Fibroblast of pulmonary artery (primary cell): ENCODE measurements at regions not wholly inside any gene's neighbourhood (a gene's known extent, or its start where the extent isn't known, plus 50 kb on each side); places are given as distances from the start of the nearest gene placed in this dataset.

Source experiments
- DNase-seq: peaks from one replicate; pipeline ENCODE4 v3.0.0-alpha.2; 2010; ENCODE audit warnings: low read depth
- H3K4me3 ChIP-seq: replicated peaks from 2 replicates; pipeline ENCODE4 v1.5.1; 2011; ENCODE audit warnings: low read depth, mild to moderate bottlenecking, control low read depth, low read length, moderate library complexity
- TF ChIP-seq, protein P1 (sequence below): IDR thresholded peaks from 2 replicates; pipeline ENCODE4 v1.5.1; 2011; ENCODE audit warnings: mild to moderate bottlenecking, control low read depth, low read length, inconsistent platforms; ENCODE audit errors: missing control alignments

DNA sequence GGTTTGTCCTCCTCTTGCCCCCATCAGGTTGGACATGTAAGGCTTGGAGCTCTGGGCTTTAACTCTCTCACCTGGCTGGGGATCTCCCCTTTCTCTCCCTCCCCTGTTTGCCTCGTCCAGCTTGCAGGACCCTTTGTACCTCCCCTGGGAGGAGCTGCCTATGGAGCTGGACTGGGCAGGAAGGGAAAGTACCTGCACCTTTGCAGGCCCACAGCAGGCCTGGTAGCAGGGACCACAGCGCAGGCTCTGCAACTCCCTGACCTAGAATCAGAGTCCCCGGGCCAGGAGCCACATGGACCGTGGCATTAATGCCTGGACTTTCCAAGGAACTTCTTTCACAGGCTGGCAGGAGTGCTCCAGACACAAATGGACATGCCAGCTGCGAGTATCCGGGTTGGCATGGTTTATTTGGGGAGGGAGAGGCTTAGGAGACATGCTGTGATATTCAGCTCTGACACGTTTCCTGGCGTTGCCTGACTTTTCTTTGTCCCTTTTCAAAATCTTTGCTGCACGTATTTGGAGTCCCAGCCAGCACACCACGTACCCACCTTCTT lies 268.5 kb upstream of the EXOC2 start:
- no peak overlapping the region for H3K4me3 ChIP-seq
- TF ChIP-seq, protein P1, sequence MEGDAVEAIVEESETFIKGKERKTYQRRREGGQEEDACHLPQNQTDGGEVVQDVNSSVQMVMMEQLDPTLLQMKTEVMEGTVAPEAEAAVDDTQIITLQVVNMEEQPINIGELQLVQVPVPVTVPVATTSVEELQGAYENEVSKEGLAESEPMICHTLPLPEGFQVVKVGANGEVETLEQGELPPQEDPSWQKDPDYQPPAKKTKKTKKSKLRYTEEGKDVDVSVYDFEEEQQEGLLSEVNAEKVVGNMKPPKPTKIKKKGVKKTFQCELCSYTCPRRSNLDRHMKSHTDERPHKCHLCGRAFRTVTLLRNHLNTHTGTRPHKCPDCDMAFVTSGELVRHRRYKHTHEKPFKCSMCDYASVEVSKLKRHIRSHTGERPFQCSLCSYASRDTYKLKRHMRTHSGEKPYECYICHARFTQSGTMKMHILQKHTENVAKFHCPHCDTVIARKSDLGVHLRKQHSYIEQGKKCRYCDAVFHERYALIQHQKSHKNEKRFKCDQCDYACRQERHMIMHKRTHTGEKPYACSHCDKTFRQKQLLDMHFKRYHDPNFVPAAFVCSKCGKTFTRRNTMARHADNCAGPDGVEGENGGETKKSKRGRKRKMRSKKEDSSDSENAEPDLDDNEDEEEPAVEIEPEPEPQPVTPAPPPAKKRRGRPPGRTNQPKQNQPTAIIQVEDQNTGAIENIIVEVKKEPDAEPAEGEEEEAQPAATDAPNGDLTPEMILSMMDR, result no peak
- no peak for DNase-seq

DNA sequence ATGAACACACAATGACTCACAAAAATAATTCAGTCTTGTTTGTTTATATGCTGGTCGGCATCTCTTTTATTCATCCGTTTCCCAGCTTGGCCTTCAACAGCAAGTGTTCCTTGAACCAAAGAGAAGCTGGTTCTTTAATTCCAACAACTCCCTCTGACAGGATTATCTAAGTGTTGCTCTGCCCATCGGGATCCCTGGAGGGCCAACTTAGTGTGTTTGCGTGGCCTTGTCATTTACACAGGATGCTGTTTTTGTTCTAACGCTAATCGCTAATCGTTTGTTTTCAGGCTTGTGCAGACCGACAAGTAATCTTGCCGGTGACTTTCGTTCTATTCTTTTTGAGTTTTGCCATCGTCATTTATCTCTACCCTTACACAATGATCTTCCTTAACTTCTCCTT lies 267.4 kb upstream of the EXOC2 start:
- H3K4me3 ChIP-seq, result no peak overlapping the region
- TF ChIP-seq, protein P1, result no peak
- no peak for DNase-seq

DNA sequence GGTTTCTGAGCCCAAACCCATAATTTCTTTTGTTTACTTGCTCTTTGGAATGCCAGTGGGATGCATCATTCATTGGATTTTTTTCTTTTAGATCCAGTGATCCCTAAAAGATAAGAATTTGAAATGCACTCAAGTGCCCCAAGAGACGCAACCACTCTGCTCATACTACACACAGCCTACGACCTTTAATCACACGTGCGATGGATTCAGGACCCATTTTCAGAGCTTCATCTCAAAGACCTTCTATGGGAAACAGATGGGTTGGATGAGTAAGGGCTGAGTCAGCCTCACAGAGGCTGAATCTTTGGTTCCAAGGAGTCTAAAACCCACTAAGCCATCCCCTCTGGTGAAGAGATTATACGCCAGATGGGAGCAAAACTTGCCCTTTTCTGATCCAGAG lies 265.5 kb upstream of the EXOC2 start:
- TF ChIP-seq, protein P1, result no peak
- no peak overlapping the region for H3K4me3 ChIP-seq
- DNase-seq, result no peak

DNA sequence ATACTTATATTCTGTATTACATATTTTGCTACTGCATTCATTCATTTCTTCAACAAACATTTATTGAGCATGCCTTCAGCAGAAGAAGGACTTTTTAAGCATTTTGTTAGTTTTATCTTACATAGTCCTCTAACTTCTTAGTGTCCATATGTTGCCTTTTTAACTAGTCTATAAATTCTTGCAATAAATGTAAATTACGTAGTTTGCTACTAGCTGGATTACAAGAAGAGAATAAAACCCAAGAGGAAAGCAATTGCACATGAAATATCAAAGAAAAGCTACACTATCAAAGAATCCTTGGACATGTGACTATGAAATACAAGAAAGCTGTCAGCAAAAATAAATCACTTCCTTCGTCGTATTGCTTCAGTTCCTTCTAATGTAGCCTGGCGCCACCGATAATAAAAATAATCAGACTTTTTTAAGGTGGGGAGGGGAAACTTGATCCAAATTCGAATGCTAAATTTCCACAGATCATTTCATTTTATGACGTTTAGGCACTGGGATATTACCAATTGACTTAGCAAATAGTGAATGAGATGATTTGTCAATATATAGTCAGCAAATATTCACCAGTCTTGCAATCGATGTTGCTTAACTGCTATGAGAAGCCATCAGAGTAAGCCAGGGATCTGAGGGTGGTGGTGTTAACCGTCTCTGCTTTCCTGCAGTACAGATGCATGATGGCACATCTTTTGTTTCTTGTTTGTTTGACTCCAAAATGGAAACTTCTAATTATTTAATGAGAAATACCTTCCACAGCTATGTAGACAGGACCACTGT lies 258.7 kb upstream of the EXOC2 start:
- TF ChIP-seq, protein P1, result no peak
- no peak for DNase-seq
- no peak overlapping the region for H3K4me3 ChIP-seq

DNA sequence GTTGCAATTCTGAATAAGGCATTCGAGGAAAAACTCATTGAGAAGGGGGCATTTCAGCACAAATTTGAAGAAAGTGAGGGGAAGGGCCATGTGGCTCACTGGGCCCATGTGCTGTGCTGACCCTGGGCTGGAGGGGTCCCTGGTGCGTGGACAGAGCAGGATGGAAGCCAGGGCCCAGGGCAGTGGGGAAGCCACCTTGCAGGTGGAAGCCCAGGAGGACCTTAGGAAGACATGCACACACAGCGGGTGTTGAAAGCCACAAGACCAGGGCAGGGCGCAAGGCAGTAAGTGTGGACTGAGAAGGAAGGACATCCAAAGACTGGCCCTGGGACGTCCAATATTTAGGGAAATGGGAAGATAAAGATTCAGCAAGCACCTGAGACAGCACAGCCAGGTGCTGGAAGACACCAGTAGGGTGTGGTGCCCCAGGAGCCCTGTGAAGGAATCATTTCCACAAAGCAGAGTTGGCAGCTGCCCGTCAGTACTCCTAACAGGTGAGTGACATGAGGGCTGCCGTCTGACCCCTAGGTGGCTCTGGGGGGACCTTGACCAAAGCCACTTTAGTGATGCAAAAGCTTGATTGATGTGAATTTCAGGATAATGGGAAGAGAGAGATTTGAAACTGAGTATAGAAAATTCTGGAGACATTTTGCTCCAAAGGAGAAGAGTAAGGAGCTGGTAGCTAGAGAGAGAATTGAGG lies 254.4 kb upstream of the EXOC2 start:
- no peak for DNase-seq
- H3K4me3 ChIP-seq, result no peak overlapping the region
- TF ChIP-seq, protein P1, result no peak

DNA sequence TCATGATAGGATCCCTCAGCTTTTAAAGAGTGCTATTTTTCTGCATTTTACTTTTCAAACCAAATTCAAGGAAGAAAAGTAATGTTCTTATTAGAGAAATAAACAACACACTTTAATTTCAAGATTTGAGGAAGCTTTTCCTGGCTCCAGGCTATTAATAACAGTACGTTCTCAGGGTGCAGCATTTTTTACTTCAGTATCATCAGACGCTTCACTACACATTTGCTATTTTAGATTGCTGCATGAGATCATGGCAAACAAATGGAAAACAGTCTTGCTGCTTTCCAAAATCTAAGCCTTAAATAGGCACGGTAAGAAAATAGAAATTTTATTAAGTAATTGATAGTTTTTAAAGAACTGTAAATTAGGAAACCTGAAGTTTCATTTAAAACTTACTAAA lies 253.6 kb upstream of the EXOC2 start:
- DNase-seq, result no peak
- no peak overlapping the region for H3K4me3 ChIP-seq
- TF ChIP-seq, protein P1, result no peak
